ENCODE measurements at regions not wholly inside any gene's neighbourhood (a gene's known extent, or its start where the extent isn't known, plus 50 kb on each side); places are given as distances from the start of the nearest gene placed in this dataset.

GRCh38 chr9:31520301-31521085, 864.0 kb upstream of the ACO1 start:
- TF ChIP-seq ZNF274 (IDR thresholded peaks at IDR 0.05; ENCODE audit: low read depth, low read length) (no peak), YY1 (IDR thresholded peaks at IDR 0.05; ENCODE audit: insufficient read depth, insufficient read length) (no peak)

Measured in NT2/D1 (cell line).